Activated CD4-positive, CD25-positive, alpha-beta regulatory T cell (primary cell): ENCODE measurements at regions not wholly inside any gene's neighbourhood (a gene's known extent, or its start where the extent isn't known, plus 50 kb on each side); places are given as distances from the start of the nearest gene placed in this dataset.
"Not testable (repeated sequence)": the region's sequence is repeated elsewhere in the genome, so short reads cannot be mapped to it uniquely, and the experiment has no call there.

Experiments used
- DNase-seq, 4 experiments: peaks; one replicate each; lab custom pipeline; 2025; lab: John Stamatoyannopoulos, UW

GRCh38 chr4:23533859-23534258, 356.0 kb downstream of the PPARGC1A start:
- DNase-seq = no peak

- DNase-seq = no peak
Measured at GRCh38 chr4:23516716-23517115, 373.1 kb downstream of the PPARGC1A start.

GRCh38 chr4:23504083-23504482, 385.8 kb downstream of the PPARGC1A start:
- DNase-seq = no peak

GRCh38 chr4:23500894-23501449, 388.9 kb downstream of the PPARGC1A start:
- DNase-seq = no peak

- no peak for DNase-seq
Measured at GRCh38 chr4:23485801-23486200, 404.0 kb downstream of the PPARGC1A start.

DNA sequence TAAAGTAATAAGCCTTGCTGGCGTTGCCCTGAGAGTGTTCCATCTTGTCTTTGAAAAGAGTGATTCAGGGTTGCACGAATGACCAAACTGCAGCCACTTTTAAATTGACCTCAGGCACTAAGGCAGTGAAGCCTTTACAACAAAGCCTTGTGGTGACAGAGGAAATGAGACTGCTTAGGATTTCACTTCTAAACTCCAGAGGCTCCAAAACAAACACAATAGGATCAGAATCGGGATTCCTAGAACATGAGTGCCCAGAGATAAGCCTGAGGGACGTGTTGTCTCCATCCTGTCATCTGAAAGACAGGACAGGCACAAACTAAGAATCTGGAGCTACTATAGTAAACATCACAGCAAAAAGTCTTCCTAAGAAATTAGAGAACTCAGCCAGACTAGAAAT, 405.2 kb downstream of the PPARGC1A start:
- DNase-seq = no peak

GRCh38 chr4:23483320-23483960, 406.4 kb downstream of the PPARGC1A start:
- no peak for DNase-seq

GRCh38 chr4:23481566-23481965, 408.3 kb downstream of the PPARGC1A start:
- DNase-seq = no peak

- no peak for DNase-seq
Measured at GRCh38 chr4:23477905-23478304, 411.9 kb downstream of the PPARGC1A start.

GRCh38 chr4:23476515-23477090, 413.2 kb downstream of the PPARGC1A start:
- DNase-seq = no peak

DNA sequence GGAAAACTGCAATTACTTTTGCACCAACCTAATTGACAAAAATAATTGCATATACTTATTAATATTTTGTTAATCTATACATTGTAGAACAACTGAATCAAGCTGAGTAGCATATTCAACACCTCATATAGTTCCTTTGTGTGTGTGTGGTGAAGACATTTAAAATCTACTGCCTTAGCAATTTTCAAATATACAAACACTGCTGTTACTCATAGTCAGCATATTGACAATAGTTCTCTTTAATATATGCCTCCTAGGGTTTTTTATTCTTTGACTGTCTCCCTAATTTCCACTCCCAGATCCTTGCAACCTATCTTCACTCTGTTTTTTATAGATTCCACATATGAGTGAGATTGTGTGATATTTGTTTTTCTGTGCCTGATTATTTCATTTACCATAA, 426.8 kb downstream of the PPARGC1A start:
- no peak for DNase-seq

- DNase-seq = no peak
Measured at GRCh38 chr4:23458054-23458453, 431.8 kb downstream of the PPARGC1A start.

DNA sequence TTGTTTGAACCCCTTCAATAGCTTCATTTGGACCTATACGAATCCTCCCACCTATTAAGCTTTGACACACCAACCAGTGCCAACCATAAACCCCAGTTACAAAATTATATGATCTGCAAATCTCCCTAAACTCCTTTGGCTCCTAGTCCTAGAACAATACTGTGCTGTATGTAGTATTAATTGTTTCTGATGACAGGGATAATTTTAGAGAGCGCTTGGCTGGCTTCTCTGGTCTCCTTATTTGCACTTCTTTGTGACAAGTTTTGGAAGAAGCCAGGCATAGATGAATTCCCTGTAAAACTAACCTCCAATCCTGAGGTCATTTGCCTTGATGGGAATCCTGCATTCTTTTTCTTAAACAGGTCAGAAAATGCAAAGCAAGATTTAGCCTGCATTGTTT, 433.0 kb downstream of the PPARGC1A start:
- DNase-seq = no peak

DNA sequence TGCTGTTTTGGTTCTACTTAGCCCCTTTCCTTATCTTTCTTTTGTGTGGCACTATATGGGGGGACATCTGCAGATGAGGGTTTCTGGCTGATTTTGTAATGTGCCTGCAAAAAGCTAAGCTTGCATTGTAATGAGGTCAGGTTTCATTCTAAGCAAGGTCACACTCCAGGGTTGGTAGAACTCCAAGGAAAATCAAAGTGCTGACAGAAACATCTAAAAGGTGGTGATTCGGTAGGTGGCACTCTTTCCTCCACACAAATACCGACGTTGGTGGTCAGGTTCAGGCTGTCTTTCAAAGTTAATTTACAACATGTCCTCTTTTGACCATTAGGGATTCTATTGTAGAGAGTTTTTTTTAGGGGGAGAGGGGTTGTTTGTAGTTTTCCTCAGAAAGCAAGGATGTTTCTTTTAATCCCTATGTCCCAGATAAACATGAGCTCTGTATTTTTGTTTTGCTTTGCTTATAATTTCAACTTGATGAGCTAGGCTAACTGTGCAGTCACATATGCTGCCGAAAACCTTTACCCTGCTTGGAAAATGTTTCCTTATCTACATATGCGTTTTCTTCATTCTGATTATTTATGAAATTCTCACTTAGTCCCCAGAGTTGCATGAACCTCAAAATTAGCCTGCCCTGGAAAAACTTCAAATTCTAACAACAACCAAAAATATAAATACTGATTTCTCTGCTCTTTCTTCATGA, 434.2 kb downstream of the PPARGC1A start:
- DNase-seq = no peak

DNA sequence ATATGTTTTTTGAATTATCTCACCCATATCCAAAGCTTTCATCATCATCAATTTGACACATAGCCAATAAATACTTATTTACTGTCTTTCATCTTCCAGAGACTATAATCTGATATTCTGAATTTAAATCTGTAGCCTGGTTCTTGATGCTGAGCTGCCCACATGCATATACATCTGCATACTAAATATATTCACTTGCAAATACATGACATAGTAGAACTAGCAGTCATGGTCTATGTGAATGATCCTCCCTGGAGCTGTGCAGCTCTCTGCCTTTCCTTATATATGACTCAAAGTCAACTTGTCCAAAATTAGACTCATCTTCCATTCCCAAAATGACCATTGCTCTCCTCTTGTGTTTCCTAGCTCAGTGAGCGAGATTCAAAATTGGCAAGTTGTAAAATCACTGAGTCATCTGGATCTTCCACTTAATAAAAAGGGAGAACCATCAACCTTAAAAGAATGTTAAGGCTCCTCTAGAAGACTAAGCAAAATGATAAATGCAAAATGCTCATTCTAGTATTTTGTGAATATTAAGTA, 448.2 kb downstream of the PPARGC1A start:
- no peak for DNase-seq

DNA sequence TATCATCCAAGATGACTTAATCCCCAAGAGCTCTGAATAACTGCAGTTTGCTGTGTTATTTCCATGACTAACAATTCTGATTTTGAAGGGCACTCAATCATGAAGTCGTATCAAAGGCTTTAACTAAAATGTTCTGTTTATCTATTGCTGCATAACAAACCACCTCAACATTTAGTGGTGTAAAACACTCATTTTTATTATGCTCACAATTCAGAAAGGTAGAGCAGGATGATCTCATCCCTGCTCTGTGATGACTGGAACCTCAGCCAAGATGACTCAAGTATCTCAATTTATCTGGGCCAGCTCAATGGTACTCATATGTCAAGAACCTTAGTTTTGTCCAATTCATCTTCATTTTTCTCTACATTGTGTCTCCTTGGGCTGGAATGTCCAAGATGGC, 451.1 kb downstream of the PPARGC1A start:
- DNase-seq = no peak

- no peak for DNase-seq
Measured at GRCh38 chr4:23429497-23429896, 460.4 kb downstream of the PPARGC1A start.

DNA sequence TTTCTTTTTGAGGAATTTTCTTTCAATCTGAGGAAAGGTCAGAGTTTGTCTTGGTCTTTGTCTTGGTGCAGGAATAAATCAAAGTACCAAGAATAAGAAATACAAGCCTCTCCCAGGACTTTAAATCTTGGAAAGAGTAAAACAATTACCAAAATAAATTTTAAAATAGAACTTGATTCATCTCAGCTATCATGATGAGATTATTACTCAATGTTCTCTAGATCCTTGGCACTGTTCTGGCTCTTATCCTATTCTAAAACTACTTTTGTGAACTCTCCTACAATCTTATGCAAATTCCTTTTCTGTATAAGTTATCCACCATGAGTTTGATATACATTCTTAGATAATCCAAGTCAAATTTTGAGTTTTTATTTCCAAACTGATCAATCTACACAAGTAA, 464.3 kb downstream of the PPARGC1A start:
- no peak for DNase-seq

DNA sequence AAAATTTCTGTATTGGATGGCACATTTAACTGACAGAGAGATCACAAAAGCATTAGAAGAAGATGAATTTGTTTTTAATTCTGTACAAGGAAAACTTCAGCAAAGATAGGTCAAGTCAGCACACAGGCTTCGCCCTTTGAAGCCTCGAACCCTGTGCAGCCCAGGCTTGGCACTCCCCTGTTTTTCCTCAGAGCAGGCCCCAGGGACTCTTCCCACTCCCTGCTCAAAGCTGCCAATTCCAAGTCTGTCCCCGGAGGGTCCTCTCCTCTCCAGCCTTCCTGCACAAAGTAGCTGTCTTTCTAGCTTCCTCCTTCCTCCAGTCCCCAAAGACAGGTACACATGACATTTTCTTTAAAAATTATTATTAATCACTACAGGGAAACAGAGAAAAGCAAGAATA, 466.3 kb downstream of the PPARGC1A start:
- no peak for DNase-seq

- no peak for DNase-seq
Measured at GRCh38 chr4:23422878-23423277, 467.0 kb downstream of the PPARGC1A start.

- no peak for DNase-seq
Measured at GRCh38 chr4:23413631-23414030, 476.2 kb downstream of the PPARGC1A start.

- no peak for DNase-seq
Measured at GRCh38 chr4:23412701-23413100, 477.1 kb downstream of the PPARGC1A start.

GRCh38 chr4:23408913-23409312, 480.9 kb downstream of the PPARGC1A start:
- not testable (repeated sequence) for DNase-seq
